Upper lobe of left lung (tissue), 4 donors: ENCODE measurements at regions not wholly inside any gene's neighbourhood (a gene's known extent, or its start where the extent isn't known, plus 50 kb on each side); places are given as distances from the start of the nearest gene placed in this dataset.

ENCODE experiments used
- CTCF ChIP-seq, 6 experiments: fragments of 450-650 bp in 4 of 6; fragments of 200-600 bp in 2 of 6; sonication (generic) in 2 of 6; IDR thresholded peaks; one replicate each; pipeline ENCODE4 v1.5.1; 2016 to 2019; ENCODE audit warnings: antibody characterized with exemption in 6 of 6
- EP300 ChIP-seq, 4 donors: sonication (generic); formaldehyde crosslinking; IDR thresholded peaks; one replicate each; pipeline ENCODE4 v1.5.1; 2017; ENCODE audit warnings: antibody characterized with exemption in 4 of 4, control low read depth in 2 of 4

GRCh38 chr1:79899914-79900313 lies 893.4 kb upstream of the ADGRL4 start:
- no peak for TF ChIP-seq CTCF (IDR thresholded peaks at IDR 0.05)
- no peak for TF ChIP-seq EP300 (IDR thresholded peaks at IDR 0.05)
